AG10803 (cell line): ENCODE measurements at regions not wholly inside any gene's neighbourhood (a gene's known extent, or its start where the extent isn't known, plus 50 kb on each side); places are given as distances from the start of the nearest gene placed in this dataset.

Source experiments
- DNase-seq: peaks from one replicate; pipeline ENCODE4 v3.0.0; 2010; ENCODE audit warnings: low read depth
- H3K4me3 ChIP-seq: 2 replicates; pipeline ENCODE4 v1.5.1; 2011; ENCODE audit warnings: mild to moderate bottlenecking, low read length, control low read depth
- CTCF ChIP-seq: conservative IDR thresholded peaks from 2 replicates; pipeline ENCODE4 v1.5.1; 2011; ENCODE audit warnings: mild to moderate bottlenecking, low read length, control low read depth, inconsistent platforms

GRCh38 chr19:28397306-28397705 lies 815.6 kb downstream of the UQCRFS1 start:
- TF ChIP-seq CTCF, result no peak
- peak; percentile 4 for DNase-seq
- H3K4me3 ChIP-seq, result no peak overlapping the region

GRCh38 chr19:28396287-28396831 lies 816.6 kb downstream of the UQCRFS1 start:
- TF ChIP-seq CTCF, result no peak
- no peak overlapping the region for H3K4me3 ChIP-seq
- DNase-seq, result no peak

- H3K4me3 ChIP-seq, result no peak overlapping the region
- no peak for DNase-seq
- no peak for TF ChIP-seq CTCF
Measured at GRCh38 chr19:28394725-28395124, 818.2 kb downstream of the UQCRFS1 start.

GRCh38 chr19:28393574-28394336 lies 819.2 kb downstream of the UQCRFS1 start:
- TF ChIP-seq CTCF, result no peak
- H3K4me3 ChIP-seq, result no peak overlapping the region
- no peak for DNase-seq

- no peak for DNase-seq
- no peak for TF ChIP-seq CTCF
- no peak overlapping the region for H3K4me3 ChIP-seq
Measured at GRCh38 chr19:28388988-28389387, 824.0 kb downstream of the UQCRFS1 start.

- no peak for DNase-seq
- no peak for TF ChIP-seq CTCF
- H3K4me3 ChIP-seq, result no peak overlapping the region
Measured at GRCh38 chr19:28387507-28387906, 825.4 kb downstream of the UQCRFS1 start.

GRCh38 chr19:28386470-28386869 lies 826.5 kb downstream of the UQCRFS1 start:
- TF ChIP-seq CTCF, result no peak
- DNase-seq, result no peak
- H3K4me3 ChIP-seq, result no peak overlapping the region
